ENCODE measurements at regions not wholly inside any gene's neighbourhood (a gene's known extent, or its start where the extent isn't known, plus 50 kb on each side); places are given as distances from the start of the nearest gene placed in this dataset.

DNA sequence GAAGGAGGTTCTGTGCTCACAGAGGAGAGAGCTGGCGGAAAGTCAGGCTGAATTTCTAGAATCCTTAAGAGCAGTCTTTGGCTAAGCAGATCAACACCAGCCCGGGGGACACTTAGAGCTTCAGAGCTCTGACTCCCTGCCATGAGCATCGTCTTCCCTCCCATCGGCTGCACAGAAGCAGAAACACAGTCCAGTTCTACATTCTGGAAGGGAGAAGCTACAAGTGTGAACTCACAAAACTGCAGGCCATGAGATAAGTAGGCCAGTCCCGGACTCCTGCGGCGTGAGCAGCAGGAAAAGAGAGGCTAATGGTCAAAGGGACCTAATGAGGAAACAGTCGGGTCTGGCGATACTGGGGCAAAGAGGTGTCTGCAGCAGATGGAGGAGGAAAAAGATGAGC lies 211.5 kb downstream of the DHX15 start:
- TF ChIP-seq CTCF (IDR thresholded peaks at IDR 0.05; ENCODE audit: low read depth, low read length) = no peak
- H3K4me3 ChIP-seq (replicated peaks in 1 of 2; ENCODE audit: low read depth in 2 of 2, low read length in 2 of 2) = no peak overlapping the region
- DNase-seq (ENCODE audit: low read depth in 2 of 2) = no peak

DNA sequence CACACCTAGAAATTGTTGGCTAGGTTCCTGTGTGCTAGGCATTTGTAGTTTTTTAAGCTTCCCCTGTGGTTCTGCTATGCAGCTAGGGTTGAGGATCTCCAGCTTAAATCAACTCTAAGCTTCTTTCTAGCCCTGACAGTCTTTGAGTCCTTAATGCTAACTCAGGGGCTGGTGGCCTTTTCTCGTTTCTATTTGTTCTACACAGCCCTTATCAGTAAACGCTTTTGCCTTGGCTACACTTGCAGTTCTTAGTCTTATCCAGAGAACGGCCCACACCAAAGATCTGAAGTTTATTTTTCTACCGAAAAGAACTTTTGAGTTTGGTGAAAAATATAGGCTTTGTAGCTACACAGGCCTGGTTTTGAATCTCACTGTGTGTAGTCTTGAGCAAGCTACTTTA lies 212.0 kb downstream of the DHX15 start:
- no peak for DNase-seq (ENCODE audit: low read depth in 2 of 2)
- TF ChIP-seq CTCF (IDR thresholded peaks at IDR 0.05; ENCODE audit: low read depth, low read length) = no peak
- no peak overlapping the region for H3K4me3 ChIP-seq (replicated peaks in 1 of 2; ENCODE audit: low read depth in 2 of 2, low read length in 2 of 2)

DNA sequence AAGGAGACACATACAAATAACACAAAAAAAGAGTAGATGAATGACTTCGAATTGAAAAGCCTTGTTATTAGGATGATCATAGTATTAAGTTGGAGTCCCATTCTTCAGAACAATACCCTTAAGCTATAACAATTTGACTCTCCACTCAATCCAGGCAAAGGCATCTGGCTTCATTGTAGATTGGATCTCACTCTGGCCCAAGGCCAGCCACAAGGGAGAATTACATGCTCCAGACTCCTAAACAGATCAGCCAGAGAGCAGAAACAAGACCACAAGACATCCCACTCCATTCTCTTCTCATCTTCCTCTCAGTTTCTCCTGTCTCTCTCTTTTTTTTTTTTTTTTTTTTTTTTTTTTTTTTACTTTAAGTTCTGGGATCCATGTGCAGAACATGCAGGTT lies 213.9 kb downstream of the DHX15 start:
- DNase-seq (ENCODE audit: low read depth in 2 of 2) = no peak
- H3K4me3 ChIP-seq (replicated peaks in 1 of 2; ENCODE audit: low read depth in 2 of 2, low read length in 2 of 2) = no peak overlapping the region
- no peak for TF ChIP-seq CTCF (IDR thresholded peaks at IDR 0.05; ENCODE audit: low read depth, low read length)

DNA sequence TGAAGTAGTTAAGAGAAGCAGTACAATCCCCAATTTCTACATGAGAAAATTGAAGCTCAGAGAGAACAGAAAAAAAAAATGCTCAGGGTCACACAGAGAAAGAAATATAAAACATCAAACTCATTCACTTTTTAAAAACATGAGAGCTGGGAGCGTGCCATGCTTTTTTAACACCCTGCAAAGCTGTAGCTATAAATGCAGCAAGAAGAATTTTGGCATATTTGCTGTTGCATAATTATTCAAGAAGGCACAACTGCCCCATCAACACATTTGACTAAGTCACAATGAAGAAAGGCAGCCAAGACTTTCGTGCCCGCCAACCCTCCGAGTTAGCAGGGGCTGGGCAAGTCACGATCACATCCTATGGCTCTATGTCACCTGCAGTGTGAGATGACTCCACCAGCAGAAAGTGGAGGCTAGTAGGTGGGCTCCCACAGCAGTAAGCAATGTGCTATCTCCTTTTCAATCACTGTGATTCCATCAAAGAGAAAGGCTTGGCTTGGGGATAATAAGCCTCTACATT lies 214.8 kb downstream of the DHX15 start:
- no peak for TF ChIP-seq CTCF (IDR thresholded peaks at IDR 0.05; ENCODE audit: low read depth, low read length)
- no peak overlapping the region for H3K4me3 ChIP-seq (replicated peaks in 1 of 2; ENCODE audit: low read depth in 2 of 2, low read length in 2 of 2)
- DNase-seq (ENCODE audit: low read depth in 2 of 2) = no peak

DNA sequence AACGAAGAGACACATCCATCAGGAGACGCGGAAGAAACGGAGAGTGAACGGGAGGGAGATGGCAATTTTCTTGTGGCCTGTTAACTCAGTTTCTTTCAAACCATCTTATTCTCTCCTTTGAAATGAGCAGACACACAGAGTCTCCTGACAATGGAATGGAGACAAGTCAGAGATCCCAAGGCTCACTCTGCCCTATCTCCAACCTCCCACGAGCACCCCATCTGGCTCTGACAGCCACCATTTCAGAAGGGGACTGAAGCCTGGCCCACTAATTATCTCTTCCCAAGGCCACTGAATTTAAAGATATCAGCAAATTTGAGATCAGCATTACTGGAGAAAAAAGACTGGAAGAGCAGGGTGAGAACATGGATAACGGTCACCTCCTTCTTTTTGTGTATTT lies 215.6 kb downstream of the DHX15 start:
- TF ChIP-seq CTCF (IDR thresholded peaks at IDR 0.05; ENCODE audit: low read depth, low read length) = no peak

GRCh38 chr4:24364852-24365251 lies 219.5 kb downstream of the DHX15 start:
- H3K4me3 ChIP-seq (replicated peaks in 1 of 2; ENCODE audit: low read depth in 2 of 2, low read length in 2 of 2) = no peak overlapping the region
- no peak for TF ChIP-seq CTCF (IDR thresholded peaks at IDR 0.05; ENCODE audit: low read depth, low read length)
- no peak for DNase-seq (ENCODE audit: low read depth in 2 of 2)

More for the DNA sequence above, 215.6 kb downstream of the DHX15 start:
- no peak for DNase-seq (ENCODE audit: low read depth in 2 of 2)
- no peak overlapping the region for H3K4me3 ChIP-seq (replicated peaks in 1 of 2; ENCODE audit: low read depth in 2 of 2, low read length in 2 of 2)

DNA sequence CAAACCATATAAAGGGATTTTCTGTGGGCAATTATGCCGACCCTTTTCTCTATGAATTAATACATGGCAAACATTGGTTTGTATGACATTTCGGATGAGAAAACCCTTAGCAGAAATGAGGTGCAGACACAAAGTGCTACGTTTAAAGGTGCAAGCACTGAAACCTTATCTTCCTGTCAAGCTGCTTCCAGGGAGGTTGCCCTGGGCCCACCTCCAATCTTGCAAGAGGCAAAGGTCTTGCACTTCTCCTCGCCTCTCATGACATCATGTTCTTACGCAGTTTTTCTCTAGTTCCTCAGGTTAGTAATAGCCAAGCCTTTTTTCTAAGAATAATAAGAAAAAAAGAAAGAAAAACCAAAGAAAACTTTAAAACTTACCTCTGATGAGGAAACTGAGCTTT lies 220.1 kb downstream of the DHX15 start:
- no peak overlapping the region for H3K4me3 ChIP-seq (replicated peaks in 1 of 2; ENCODE audit: low read depth in 2 of 2, low read length in 2 of 2)
- DNase-seq (ENCODE audit: low read depth in 2 of 2) = no peak
- no peak for TF ChIP-seq CTCF (IDR thresholded peaks at IDR 0.05; ENCODE audit: low read depth, low read length)

All from cardiac fibroblast (primary cell).